DMS 273 treated with DMSO at 0.1 percent for 48 hours (cell line): ENCODE measurements at regions not wholly inside any gene's neighbourhood (a gene's known extent, or its start where the extent isn't known, plus 50 kb on each side); places are given as distances from the start of the nearest gene placed in this dataset.

Experiments
- DNase-seq: peaks from one replicate; lab custom pipeline; 2025; lab: John Stamatoyannopoulos, UW

- no peak for DNase-seq
These were observed 409.0 kb upstream of the NRP1 start for GRCh38 chr10:33743429-33743857.

- DNase-seq, result no peak
These were observed 404.6 kb upstream of the NRP1 start for GRCh38 chr10:33739031-33739430.

GRCh38 chr10:33735464-33735923 lies 401.0 kb upstream of the NRP1 start:
- DNase-seq, result no peak

- DNase-seq, result no peak
These were observed 400.1 kb upstream of the NRP1 start for GRCh38 chr10:33734393-33735155.

GRCh38 chr10:33733058-33733457 lies 398.6 kb upstream of the NRP1 start:
- DNase-seq, result no peak

- no peak for DNase-seq
These were observed 397.8 kb upstream of the NRP1 start for GRCh38 chr10:33732161-33732680.

- no peak for DNase-seq
These were observed 396.9 kb upstream of the NRP1 start for GRCh38 chr10:33731322-33731721.

- no peak for DNase-seq
These were observed 391.0 kb upstream of the NRP1 start for GRCh38 chr10:33725430-33725829.

GRCh38 chr10:33723181-33723580 lies 388.7 kb upstream of the NRP1 start:
- no peak for DNase-seq

- DNase-seq, result no peak
These were observed 387.6 kb upstream of the NRP1 start for GRCh38 chr10:33722067-33722466.

- no peak for DNase-seq
These were observed 387.0 kb upstream of the NRP1 start for GRCh38 chr10:33721509-33721908.

- DNase-seq, result no peak
These were observed 385.7 kb upstream of the NRP1 start for GRCh38 chr10:33720161-33720560.

GRCh38 chr10:33719005-33719703 lies 384.7 kb upstream of the NRP1 start:
- no peak for DNase-seq

- DNase-seq, result no peak
These were observed 382.2 kb upstream of the NRP1 start for GRCh38 chr10:33716501-33717267.

- no peak for DNase-seq
These were observed 381.0 kb upstream of the NRP1 start for GRCh38 chr10:33715303-33715975.

- DNase-seq, result no peak
These were observed 378.4 kb upstream of the NRP1 start for GRCh38 chr10:33712825-33713224.

- DNase-seq, result no peak
These were observed 375.5 kb upstream of the NRP1 start for GRCh38 chr10:33710006-33710405.

GRCh38 chr10:33709008-33709753 lies 374.7 kb upstream of the NRP1 start:
- no peak for DNase-seq

- DNase-seq, result no peak
These were observed 374.1 kb upstream of the NRP1 start for GRCh38 chr10:33708561-33708960.

- DNase-seq, result no peak
These were observed 372.3 kb upstream of the NRP1 start for GRCh38 chr10:33706746-33707145.

GRCh38 chr10:33706191-33706590 lies 371.7 kb upstream of the NRP1 start:
- no peak for DNase-seq
